BE2C (cell line): ENCODE measurements at regions not wholly inside any gene's neighbourhood (a gene's known extent, or its start where the extent isn't known, plus 50 kb on each side); places are given as distances from the start of the nearest gene placed in this dataset.

Experiments used
- DNase-seq: peaks from one replicate; pipeline ENCODE4 v3.0.0-alpha.2; 2020
- H3K27me3 ChIP-seq: fragments of 250-450 bp; sonication (Bioruptor Pico); 2 replicates; pipeline ENCODE4 v1.5.1; 2020; ENCODE audit warnings: mild to moderate bottlenecking
- H3K36me3 ChIP-seq: fragments of 250-450 bp; sonication (Bioruptor Pico); 2 replicates; pipeline ENCODE4 v1.5.1; 2020; ENCODE audit warnings: mild to moderate bottlenecking
- H3K4me1 ChIP-seq: fragments of 250-450 bp; sonication (Bioruptor Pico); 2 replicates; pipeline ENCODE4 v1.5.1; 2020
- H3K4me3 ChIP-seq: 2 replicates; pipeline ENCODE4 v1.5.1; 2011; ENCODE audit warnings: low read depth, low read length
- H3K9me3 ChIP-seq: fragments of 250-450 bp; sonication (Bioruptor Pico); 2 replicates; pipeline ENCODE4 v1.5.1; 2020
- CTCF ChIP-seq: IDR thresholded peaks from 2 replicates; pipeline ENCODE4 v1.5.1; 2012; ENCODE audit warnings: mild to moderate bottlenecking, low read depth, low read length

- no peak overlapping the region for H3K4me3 ChIP-seq
- TF ChIP-seq CTCF = no peak
- no peaks in the 10 kb centered on the region for H3K9me3 ChIP-seq
Measured at GRCh38 chr16:80318107-80318506, 222.7 kb upstream of the DYNLRB2 start.

GRCh38 chr16:80317599-80318037, 223.2 kb upstream of the DYNLRB2 start:
- TF ChIP-seq CTCF = no peak
- Histone ChIP-seq H3K4me3 (no peak overlapping the region), H3K9me3 (no peaks in the 10 kb centered on the region; the same call in 1 of the 2 replicates), H3K27me3 (no peaks in the 10 kb centered on the region), H3K36me3 (no peaks in the 10 kb centered on the region), H3K4me1 (no peaks in the 10 kb centered on the region)
- no peak for DNase-seq

More at GRCh38 chr16:80318107-80318506, 222.7 kb upstream of the DYNLRB2 start:
- no peaks in the 10 kb centered on the region for H3K27me3 ChIP-seq
- no peak for DNase-seq
- no peaks in the 10 kb centered on the region for H3K4me1 ChIP-seq
- H3K36me3 ChIP-seq = no peaks in the 10 kb centered on the region

GRCh38 chr16:80317116-80317515, 223.7 kb upstream of the DYNLRB2 start:
- no peak for DNase-seq
- H3K4me3 ChIP-seq = no peak overlapping the region
- TF ChIP-seq CTCF = no peak
- no peaks in the 10 kb centered on the region; the same call in 1 of the 2 replicates for H3K9me3 ChIP-seq
- H3K36me3 ChIP-seq = no peaks in the 10 kb centered on the region
- no peaks in the 10 kb centered on the region for H3K4me1 ChIP-seq
- H3K27me3 ChIP-seq = no peaks in the 10 kb centered on the region

- H3K27me3 ChIP-seq = no peaks in the 10 kb centered on the region
- H3K4me1 ChIP-seq = no peaks in the 10 kb centered on the region
- H3K4me3 ChIP-seq = no peak overlapping the region
- H3K9me3 ChIP-seq = no peaks in the 10 kb centered on the region; the same call in 1 of the 2 replicates
- H3K36me3 ChIP-seq = no peaks in the 10 kb centered on the region
- no peak for DNase-seq
- TF ChIP-seq CTCF = no peak
Measured at GRCh38 chr16:80314042-80314441, 226.8 kb upstream of the DYNLRB2 start.

GRCh38 chr16:80309178-80309577, 231.6 kb upstream of the DYNLRB2 start:
- Histone ChIP-seq H3K4me1 (no peaks in the 10 kb centered on the region), H3K4me3 (no peak overlapping the region), H3K9me3 (no peaks in the 10 kb centered on the region; the same call in 1 of the 2 replicates), H3K27me3 (no peaks in the 10 kb centered on the region), H3K36me3 (no peaks in the 10 kb centered on the region)
- DNase-seq = no peak
- TF ChIP-seq CTCF = no peak

- no peak for TF ChIP-seq CTCF
Measured at GRCh38 chr16:80305410-80305809, 235.4 kb upstream of the DYNLRB2 start.

More at GRCh38 chr16:80305410-80305809, 235.4 kb upstream of the DYNLRB2 start:
- DNase-seq = no peak
- H3K9me3 ChIP-seq = no peaks in the 10 kb centered on the region
- H3K36me3 ChIP-seq = no peaks in the 10 kb centered on the region
- no peaks in the 10 kb centered on the region for H3K27me3 ChIP-seq
- H3K4me1 ChIP-seq = no peaks in the 10 kb centered on the region
- H3K4me3 ChIP-seq = no peak overlapping the region
